H4 (cell line): ENCODE measurements at regions not wholly inside any gene's neighbourhood (a gene's known extent, or its start where the extent isn't known, plus 50 kb on each side); places are given as distances from the start of the nearest gene placed in this dataset.
"Not testable (repeated sequence)": the region's sequence is repeated elsewhere in the genome, so short reads cannot be mapped to it uniquely, and the experiment has no call there.

Source experiments
- DNase-seq: peaks from one replicate; pipeline ENCODE4 v3.0.0-alpha.2; 2015; ENCODE audit warnings: low spot score

DNA sequence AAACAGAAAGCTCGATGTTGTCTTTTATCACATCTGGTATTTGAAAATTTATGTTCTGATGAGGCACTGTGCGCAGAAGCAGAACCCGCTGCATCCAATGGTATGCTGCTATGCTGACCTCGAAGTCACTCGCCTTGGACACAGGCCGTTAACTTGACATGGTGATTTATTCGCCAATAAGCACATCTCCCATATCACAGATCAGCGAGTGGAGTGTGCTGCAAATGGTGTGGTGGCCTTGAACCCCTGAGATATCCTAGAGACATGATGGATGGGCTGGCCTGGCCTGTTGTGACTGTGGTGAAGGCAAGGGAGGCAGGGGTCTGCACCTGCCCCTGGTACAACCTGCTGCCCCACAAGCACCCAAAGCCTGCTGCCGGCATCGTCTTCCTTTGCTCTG lies 175.4 kb upstream of the FRG1 start:
- DNase-seq, result no peak

GRCh38 chr4:189765736-189766135 lies 174.9 kb upstream of the FRG1 start:
- DNase-seq, result no peak

DNA sequence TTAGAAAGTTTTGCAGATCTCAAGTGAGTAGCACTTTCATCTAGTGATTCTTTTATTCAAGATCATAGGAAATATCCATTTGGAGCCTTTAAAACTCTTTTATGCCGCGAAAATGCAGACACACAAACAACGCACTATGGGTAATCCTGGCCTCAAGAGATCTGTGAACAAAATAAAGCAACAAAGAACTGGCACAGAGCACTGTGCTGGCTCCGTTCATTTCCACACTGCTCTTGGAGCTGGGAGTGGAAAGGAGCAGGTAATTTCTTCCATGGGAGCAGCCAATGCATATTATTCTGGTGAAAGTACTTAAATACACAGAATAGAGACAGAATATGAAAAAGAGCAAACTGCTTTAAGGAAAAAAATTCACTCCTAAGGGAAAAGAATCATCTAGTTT lies 172.7 kb upstream of the FRG1 start:
- no peak for DNase-seq

GRCh38 chr4:189769131-189769530 lies 171.5 kb upstream of the FRG1 start:
- DNase-seq, result no peak

DNA sequence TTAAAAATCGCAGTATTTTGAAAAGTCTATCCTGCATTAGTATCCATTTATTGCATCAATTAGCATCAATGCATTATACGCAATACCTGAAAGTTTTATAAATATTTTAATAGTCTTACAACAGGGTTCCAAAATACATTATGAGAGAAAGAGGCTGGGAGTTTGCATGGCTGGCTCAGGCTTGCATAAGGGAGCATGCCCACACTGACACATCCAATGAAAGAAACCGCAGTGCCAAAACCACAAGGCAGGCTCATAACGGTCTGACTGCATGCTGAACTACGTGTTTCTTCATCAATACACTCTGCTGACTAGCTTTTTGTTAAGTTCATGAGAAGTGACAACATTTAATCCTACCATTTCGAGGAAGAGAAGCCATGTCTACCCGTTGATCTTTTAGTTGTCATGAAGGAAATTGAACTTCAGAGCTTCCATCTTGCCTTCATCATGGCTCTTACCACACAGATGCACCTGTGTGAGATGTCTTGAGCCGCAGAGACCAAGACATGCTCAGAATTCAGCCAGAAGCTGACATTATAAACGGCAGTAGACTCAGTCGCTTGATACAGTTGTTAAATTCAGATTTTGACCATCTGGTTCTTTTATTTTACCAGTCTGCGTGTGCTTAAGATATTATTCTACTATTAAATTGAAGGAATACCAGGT lies 168.8 kb upstream of the FRG1 start:
- peak; percentile 35 for DNase-seq

- peak; percentile 48 for DNase-seq
These were observed 166.8 kb upstream of the FRG1 start for GRCh38 chr4:189773909-189774308.

- no peak for DNase-seq
These were observed 161.2 kb upstream of the FRG1 start for GRCh38 chr4:189779281-189779980.

- DNase-seq, result no peak
These were observed 160.3 kb upstream of the FRG1 start for GRCh38 chr4:189780391-189780790.

GRCh38 chr4:189784651-189785050 lies 156.0 kb upstream of the FRG1 start:
- no peak for DNase-seq

DNA sequence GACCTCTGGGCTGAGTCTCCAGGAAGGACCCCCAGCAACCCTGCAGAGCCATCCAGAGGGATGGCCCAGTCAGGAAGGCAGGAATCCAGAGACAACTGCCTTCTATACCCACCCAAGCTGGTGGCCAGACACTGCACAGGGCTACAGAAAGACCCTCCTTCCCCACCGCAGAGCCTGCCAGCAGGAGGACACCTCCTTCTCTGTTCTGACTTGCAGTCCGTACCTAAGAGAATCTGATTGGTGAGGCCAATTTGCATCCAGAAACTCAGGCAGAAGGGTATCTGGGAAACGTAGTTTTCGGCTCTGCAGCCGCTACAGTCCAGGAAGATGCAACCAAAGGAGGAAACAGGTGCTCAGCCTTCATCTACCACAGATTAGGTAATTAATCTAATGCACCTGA lies 155.4 kb upstream of the FRG1 start:
- DNase-seq, result no peak

- DNase-seq, result no peak
These were observed 154.2 kb upstream of the FRG1 start for GRCh38 chr4:189786447-189786846.

DNA sequence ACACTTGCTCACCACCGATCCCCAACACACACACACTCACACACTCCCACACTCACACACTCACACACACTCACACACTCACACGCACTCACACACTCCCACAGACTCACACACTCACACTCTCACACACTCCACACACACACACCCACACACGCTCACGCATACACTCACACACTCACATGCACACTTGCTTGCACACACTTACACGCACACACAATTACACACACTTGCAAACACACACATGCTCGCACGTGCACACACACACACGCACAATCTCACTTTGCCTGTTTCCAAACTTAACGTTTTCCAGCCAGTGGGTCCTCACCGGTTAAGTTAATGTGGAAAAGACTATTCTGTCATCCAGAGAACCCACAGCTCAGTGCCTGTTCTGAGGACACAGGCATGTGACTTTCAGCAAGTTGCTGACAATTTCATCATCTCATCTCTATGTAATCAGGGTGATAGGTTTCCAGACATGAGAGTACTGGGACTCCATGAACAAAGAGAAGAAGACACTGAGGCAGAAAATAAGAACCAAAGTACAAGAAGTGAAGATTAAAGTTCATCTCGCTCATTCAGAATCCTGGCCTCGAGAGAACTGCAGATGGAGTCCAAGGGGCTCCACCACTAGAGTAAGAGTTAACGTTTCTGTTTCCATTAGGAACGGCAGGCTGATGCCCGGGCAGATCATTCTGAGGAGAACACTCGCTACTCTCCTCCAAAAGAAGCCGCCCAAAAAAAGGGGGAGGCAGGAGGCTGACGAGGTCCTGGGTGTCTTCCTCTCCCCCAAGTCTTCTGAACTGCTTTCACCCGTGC lies 153.2 kb upstream of the FRG1 start:
- DNase-seq, result no peak

- DNase-seq, result peak; percentile 82
These were observed 147.6 kb upstream of the FRG1 start for GRCh38 chr4:189792924-189793618.

GRCh38 chr4:189800545-189801088 lies 140.1 kb upstream of the FRG1 start:
- no peak for DNase-seq

DNA sequence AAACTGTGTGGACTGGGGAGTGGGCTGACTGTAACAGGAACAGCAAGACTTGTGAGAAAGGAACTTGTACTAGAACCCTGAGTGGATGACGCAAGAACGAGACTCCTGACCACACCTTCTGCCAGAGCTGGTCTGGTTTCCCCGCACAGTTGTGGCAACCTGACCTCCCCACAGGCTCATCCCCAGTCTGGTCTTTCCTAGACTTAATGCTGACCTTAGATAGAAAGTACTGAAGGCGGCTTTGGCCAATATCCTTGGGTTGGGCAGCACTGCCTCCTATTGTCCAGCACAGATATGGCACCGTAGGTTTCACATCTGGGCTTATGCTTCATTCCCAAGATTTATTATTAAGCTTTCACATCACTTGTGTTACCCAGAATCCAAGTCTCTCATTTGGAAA lies 137.8 kb upstream of the FRG1 start:
- DNase-seq, result no peak

GRCh38 chr4:189804894-189805293 lies 135.8 kb upstream of the FRG1 start:
- DNase-seq, result no peak

- no peak for DNase-seq
These were observed 134.2 kb upstream of the FRG1 start for GRCh38 chr4:189806506-189806905.

GRCh38 chr4:189807031-189807430 lies 133.6 kb upstream of the FRG1 start:
- no peak for DNase-seq

- no peak for DNase-seq
These were observed 131.4 kb upstream of the FRG1 start for GRCh38 chr4:189809241-189809735.

DNA sequence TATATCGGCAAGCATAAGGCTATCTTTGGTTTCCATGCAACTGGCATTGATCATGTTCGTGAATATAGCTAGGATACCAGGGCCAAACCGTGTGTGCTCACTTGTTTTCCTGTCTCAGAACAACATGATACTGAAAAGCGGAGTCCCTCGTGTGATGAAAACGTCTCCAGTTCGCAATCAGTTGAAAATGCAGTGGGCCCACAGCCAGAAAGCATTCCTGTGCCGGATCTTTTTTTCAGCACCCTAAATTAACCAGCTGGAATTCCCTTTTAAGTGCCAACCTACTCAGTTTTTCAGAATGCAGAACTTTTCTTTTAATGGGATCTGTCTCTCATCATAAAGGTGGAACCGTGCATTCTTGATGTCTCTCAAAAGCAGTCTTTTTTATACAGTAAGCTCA lies 130.8 kb upstream of the FRG1 start:
- no peak for DNase-seq

GRCh38 chr4:189810318-189811181 lies 130.1 kb upstream of the FRG1 start:
- not testable (repeated sequence) for DNase-seq
